Right ventricle myocardium inferior (tissue), 1 donor: ENCODE measurements at regions not wholly inside any gene's neighbourhood (a gene's known extent, or its start where the extent isn't known, plus 50 kb on each side); places are given as distances from the start of the nearest gene placed in this dataset.

Experiments
- ATAC-seq: fragments of 200-7000 bp; cut with Tn5 transposase; one replicate; pipeline ENCODE4 v1.9.1; 2020; ENCODE audit warnings: mild to moderate bottlenecking, moderate library complexity
- DNase-seq: peaks from one replicate; pipeline ENCODE4 v3.0.0; 2021; ENCODE audit errors: missing footprints
- intact Hi-C: fragments of 100-400 bp; cut with DNase I; formaldehyde crosslinking; loops from one replicate; pipeline ENCODE4 v1.11.0; 2022
- donor health status: DM: no; HTN: yes; CAD: no; lungs with severe emphysema.

DNA sequence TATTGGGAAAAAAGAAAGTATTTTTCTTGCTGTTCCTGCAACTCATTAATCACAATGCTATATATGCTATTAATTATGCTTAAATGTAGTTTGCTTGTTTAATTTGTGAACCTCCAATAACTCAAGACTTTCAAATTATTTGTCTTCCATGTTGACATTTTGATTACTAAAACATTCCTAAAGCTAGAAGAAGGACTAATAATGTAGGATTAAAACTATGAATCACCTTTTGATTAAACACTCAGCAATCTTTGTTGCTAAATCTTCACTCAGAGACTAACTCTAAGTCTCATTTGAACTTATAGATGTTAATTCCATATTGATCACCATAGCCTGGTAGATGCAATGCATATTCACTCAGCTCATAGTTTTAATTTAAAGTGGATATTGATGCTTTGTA is 524.6 kb upstream of the ZEB2 start:
- DNase-seq, result no peak
- intact Hi-C loops, result no loop called here
- no peak for ATAC-seq

DNA sequence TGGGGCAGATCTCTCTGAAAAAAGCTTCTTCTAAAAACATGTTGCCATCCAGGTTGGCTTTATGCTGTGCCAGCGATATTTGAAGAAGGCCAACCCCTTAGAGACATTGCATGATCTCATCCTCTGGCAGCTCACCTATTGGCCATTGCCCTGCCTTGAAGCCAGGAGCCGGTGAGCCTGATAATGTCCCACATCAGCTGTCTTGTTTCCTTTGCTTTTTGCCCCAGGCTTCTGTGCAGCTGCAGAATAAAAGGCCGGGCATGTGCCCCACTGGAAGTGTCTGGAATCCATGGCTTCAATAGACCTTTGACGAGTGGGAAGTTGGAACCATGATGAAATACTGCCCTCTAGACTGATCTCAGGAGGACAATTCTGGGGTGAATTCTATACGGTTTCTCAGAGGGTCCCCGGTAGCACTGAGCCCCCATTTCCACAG is 523.5 kb upstream of the ZEB2 start:
- ATAC-seq (peak; percentile 50), DNase-seq (no peak)
- intact Hi-C loops, result no loop called here

DNA sequence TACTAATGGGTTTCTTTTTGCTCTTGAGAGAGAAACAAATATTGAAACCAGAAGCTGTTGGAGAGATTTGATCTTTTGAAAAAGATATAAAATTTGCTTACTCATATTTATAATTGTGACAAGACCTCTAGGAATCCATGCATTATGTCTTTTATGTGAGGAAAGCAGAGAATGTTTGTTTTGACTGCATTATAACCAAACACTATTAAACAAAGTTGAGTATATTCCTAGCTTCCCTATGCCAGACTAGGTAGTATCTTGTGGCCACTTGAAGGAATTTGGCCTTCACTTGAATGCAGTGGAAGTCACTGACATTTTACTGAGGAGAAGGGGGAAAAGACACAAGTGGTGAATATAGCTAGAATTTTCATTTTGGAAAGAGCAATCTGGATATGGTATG is 521.8 kb upstream of the ZEB2 start:
- DNase-seq (no peak), ATAC-seq (no peak)
- intact Hi-C loops, result no loop called here

DNA sequence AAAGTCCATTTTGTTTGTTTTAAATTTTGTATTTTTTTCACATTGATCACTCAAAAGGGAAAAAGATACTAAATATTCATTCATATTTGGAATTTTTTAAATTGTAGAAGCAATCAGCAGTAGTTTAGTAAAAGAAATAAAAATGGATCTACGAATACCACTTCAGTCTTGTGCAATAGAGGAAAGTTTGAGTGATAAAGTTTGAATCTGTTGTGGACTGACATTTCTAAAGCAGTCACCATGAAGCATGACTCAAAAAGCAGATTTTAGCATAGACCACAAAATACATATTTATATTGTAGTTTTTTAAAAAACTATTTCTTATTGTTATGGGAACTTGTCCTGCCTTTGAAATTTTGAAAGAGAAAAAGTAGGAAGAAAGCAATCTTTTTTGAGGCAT is 520.5 kb upstream of the ZEB2 start:
- DNase-seq (no peak), ATAC-seq (no peak)
- intact Hi-C loops, result no loop called here

DNA sequence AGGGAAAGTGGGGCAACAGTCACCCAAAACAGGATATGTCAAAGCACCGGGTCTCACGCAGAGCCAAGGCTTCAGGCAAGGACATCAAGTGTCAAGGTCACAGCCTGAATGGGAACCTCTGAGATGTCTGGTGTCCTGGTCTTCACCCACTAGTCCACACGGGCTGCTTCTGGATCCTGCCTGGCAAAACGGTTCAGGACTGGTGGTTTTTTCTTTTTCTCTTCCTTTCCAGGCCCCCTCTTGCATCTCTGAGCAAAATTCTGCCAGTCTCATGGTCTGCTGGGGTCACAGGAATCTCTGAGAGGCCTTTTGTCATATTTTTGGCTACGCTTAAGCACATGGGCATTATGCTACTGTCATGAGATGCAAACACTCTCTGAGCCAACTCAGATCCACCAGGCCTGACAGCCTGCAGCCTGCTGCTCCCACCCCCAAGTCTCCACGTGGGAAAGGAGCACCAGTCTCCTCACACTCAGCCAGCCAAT is 518.2 kb upstream of the ZEB2 start:
- intact Hi-C loops, result no loop called here
- DNase-seq, result no peak
- ATAC-seq, result peak; percentile 31

DNA sequence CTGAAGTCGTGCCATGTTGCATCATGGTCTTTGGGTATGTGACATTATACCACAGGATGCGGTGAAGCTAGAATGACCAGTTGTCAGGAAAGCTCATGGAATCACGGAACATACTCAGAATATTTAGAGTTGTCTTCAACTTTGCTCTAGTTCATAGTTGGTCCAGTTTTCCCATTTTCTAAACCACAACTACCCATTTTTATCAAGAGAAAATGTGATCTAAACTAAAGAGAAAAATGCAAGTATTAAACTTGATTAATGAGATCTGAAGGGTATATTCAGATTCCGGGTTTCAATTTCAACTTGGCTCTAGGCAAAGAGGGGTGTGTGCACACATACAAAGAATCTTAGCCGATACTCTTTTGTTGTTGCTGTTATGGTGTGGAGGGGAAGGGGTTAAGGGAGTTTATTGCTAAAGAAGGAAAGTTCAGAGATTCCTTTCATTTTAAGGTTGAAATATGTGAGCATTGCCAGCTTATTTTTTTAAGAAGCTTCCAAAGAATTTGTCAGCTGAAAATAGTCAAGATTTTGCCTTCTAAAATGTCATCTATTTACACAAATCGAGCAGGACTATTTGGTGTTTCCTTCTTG is 516.6 kb upstream of the ZEB2 start:
- intact Hi-C loops, result no loop called here
- DNase-seq (no peak), ATAC-seq (no peak)

DNA sequence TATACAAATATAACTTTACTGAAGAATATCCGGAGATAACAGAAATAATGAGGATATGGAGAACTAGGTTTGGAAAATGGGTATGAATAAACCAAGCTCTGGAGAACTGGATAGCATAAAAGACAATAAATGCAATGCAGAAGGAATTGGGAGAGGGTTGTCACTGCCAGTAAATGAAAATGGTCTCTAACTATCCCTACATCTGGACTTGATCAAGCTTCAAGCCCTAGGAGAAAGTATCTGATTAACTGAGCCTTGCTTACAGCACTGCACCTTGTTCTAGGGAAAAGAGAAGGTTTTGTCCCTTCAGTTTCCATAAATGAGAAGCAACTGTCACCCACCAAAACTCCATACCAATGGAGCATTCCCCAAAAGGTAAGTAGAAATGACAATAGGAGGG is 514.6 kb upstream of the ZEB2 start:
- intact Hi-C loops, result no loop called here
- ATAC-seq, result no peak
- DNase-seq, result no peak

DNA sequence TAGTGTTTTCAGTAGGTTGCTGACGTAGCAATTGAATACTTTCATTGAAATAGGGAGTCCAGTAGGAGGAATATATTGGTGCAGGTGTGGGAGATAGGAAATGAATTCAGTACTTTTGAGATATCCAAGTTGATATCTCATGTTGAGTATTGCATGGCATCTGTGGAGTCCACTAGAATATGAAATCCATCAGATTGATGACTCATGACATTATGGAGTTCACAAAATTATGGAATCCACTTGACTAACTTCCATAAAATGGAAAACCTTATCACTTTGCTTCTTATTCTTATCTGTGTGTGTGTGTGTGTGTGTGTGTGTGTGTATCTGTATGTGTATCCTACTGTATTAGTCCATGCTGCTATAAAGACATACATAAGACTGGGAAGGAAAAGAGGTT is 513.5 kb upstream of the ZEB2 start:
- intact Hi-C loops, result no loop called here
- ATAC-seq, result no peak
- DNase-seq, result no peak

DNA sequence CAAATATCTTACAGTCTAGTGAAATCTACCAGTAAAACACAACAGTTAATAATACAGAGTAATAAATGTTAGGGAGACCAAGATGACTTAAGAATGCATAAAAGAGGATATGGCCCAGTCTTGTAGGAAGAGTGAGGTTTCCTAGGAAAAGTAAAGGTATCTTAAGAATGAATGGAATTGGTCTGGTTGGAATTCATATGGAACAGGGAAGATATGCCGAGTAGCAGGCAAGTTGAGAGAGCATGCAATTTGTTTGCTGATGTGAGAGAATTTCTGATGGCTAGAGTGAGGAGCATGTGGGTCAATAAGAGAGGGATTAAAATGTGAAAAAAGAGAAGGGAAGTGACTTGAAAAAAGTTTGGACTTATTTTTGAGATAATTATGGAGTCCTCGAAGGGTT is 512.9 kb upstream of the ZEB2 start:
- ATAC-seq (no peak), DNase-seq (no peak)
- intact Hi-C loops, result no loop called here

DNA sequence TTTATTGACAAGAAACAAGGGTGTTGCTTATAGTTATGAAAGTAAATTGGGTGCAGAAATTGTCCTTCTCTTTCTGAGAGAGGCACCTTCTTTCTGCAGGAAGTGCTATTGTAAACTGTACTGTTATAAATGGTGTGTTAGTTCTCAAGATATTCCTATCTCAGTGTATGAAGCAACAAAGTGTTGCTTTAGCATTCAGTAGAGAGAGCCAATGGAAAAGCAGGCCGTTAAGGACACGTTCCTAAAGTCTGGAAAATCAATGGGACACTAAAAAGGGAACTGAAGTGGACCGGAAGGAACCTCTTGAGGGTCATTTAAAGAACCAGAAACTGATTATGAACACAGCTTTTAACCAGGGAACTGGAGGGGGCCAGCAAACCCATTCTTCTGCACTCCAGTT is 510.0 kb upstream of the ZEB2 start:
- DNase-seq (no peak), ATAC-seq (no peak)
- intact Hi-C loops, result no loop called here

DNA sequence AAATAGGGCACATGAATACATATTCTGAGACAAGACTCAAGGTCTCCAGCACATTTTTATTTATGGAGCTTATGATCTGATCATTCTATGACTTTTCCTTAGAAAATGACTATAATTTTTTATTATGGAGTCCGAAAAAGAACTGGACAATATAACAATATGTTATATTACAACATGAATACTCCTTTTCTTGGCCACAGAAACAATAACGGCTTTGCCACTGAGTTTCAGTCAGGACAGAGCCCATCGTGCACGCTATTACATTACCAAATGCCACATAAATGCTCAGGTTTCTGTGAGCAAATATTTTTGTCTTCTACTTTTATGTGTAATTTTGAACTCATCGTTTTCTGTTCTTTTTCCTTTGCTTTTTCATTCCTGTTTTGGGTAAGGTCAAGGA is 509.2 kb upstream of the ZEB2 start:
- intact Hi-C loops, result no loop called here
- no peak for ATAC-seq
- DNase-seq, result no peak

DNA sequence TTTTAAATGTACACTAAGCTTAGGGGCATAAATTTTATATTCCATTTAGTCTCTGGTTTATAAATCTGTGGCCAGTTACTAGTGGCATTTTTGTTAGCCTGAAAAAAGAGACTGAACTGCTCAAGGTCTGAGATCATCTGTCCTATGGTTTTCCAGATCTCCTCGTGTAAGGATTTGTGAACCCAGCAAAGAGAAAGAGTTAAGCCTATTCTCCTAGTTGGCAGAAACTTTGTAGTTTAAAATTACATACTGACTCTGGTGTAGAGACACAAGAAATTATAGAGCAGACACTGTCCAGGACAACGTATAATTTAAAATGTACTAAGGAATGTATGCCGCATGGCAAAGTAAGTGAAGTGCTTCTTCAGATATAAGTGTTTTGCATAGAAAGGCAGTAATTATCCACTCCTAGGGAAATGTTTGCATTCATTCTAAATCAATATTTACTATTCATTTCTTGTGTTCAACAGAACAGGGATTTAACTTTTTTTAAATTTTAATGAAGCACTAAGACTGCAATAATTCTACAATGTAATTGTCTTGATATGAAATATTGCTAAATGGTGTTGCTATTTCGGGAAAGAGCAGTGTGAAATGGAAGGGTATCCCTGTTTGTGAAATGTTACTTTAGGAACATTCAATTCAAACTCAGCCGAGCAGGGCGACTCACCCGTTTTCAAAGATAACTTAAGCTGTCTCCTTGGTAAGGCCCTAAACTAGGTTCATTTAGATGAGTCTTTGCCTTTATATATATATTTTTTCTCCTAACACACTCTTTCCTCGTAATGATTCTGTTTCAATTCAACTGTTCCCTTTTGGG is 508.4 kb upstream of the ZEB2 start:
- ATAC-seq (no peak), DNase-seq (no peak)
- intact Hi-C loops, result no loop called here

DNA sequence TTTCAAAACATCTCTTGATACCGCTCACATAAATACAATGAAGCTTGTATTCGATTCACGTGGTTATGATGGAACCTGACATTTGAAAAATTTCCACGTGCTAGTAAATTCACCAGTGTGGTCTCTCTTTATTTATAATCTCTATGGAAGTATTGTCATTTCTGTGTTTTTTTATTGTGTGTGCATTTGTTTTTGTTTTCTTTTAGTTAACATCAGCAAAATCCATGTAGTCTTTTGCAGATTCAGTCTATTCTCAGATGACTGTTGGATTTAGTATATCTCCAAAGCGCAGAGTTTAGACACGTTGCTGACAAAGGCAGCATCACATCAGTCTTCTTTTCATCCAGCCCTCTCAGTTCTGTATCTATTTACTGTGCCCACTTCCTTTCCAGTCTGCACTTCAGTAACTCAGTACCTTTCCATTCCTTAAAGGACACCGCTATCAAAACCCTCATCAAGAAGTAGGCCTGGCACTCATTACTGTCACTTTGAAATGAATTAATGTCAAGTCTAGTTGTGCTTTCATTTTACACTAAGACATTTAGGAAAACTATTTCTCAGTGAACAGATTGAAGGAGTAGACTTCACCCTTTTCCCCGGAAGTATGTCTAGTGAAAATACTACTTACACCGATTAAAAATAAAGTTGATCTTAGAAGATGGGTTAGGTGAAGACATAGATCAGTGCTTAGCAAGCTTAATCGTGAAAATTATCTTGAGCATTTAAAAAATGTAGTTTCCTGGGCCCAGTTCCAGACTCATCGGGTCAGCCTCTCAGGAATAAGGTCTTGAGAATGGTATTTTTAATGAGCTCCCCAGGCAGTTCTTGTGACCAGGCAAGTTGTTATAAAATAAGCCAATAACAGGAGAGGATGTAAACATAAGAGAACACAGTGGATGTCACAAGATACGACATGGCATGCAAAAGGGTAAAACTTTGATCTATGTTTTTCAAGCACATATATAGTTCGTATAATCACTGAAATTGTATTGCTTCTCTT is 506.8 kb upstream of the ZEB2 start:
- ATAC-seq, result no peak
- intact Hi-C loops, result loop anchor here (1.0 kb wide), 1 partner anchor 40 kb away; no protein-coding TSS in a partner anchor
- DNase-seq, result no peak

DNA sequence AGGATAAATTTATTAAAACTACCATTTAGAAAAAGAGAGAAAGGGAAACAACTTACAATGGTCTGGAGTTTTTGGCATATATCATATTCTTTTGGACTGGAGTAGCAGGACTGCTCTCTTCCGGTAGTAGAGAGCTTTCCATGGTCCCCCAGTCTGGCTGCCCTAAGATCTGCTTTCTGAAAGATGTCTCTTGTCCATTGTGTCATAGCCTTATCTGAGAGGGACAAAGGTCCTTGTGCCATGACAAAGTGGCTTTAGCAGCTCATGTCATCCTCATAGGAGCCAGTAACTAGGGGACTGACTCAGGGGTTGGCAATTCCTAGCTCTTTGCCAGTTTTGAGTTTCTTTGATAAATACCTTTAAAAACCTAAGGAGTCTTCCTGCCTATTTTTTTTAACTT is 505.5 kb upstream of the ZEB2 start:
- DNase-seq, result no peak
- ATAC-seq, result no peak
- intact Hi-C loops, result no loop called here

DNA sequence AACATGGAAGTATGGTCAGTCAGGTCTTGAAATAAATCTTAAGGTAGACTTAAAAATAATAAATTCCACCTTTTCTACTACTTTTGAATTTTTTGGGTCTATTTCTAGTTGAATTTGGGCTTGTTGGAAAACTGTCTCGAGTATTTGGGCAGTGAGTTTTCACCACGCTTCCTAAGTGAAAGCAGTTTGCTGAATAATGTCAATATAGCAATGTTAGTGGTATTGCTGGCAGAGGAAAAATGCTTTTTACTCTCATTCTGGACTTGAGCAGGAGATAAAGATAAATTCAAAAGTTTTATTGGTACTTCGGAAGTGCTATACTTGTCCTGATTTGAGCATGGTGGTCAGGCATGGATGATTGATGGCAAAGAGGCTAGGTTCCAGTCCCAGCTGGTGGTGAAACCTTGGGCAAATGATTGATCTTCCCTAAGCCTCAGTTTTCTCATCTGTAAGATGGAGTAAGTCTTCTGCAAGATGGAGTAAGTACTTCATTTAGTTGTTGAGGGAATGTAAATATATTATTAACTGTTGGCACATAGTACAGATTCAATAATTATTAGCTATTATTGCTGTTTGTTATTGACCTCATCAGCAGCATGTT is 503.5 kb upstream of the ZEB2 start:
- DNase-seq (no peak), ATAC-seq (no peak)
- intact Hi-C loops, result no loop called here

DNA sequence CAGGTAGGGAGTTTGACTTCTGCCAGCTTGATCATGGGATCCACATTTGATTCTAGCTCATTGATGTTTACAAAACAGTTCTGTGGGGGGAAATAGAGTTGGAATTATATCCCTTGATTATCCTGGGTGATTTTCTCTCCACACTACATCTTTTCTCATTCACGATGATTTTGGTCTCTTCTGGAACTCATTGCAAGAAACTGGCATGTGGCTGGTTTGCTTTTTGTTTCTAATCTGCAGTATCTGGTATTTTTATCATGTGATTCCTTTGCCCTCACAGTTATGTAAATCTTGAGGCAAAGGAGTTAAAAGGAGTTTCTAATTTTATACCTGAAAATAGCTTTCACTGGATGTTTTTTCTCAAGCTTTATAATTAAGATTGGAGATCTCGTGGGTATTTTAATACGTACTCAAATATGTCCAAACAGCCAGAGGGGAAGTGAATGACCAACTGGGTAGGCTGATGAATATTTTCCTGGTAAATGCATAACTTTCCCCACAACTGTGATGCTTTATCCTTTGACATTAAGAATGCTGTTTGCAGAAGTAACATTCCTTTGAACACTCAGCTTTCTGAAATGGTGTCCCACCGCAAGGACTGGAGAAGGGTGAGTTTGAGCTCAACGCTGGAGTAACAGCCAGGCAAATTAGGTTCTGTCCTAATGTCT is 502.9 kb upstream of the ZEB2 start:
- DNase-seq (no peak), ATAC-seq (no peak)
- intact Hi-C loops, result no loop called here

DNA sequence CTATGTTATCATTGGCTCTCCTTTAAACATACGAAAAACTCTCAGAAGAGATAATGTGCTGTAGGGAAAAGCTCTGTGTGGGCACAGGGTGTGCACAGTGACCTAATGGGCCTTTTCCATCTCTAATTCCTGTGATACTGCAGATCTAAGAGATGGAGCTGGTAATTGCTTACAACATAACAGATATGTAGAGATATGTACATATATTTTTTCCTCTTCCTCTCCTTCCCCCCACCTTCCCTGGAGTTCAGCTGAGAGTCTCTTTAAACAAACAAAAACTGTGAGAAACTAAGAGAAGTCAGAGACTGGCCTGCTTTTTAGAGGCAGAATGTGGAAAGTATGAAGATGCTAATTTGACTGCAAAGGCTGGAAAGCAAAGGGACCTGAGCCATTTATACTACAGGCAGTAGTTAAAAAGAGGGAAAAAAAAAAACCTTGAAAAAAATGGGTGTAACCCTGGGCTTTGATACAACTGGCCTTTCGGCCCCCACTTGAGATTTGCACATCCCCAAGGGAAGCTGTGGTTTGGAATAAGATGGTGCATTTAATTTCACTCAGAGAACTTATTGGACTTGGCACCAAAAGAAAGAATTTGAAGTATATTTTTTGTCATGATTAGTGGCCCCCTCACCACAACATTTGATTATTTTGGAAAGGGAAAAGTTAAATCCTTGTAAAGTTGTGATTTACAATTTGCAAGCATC is 502.2 kb upstream of the ZEB2 start:
- DNase-seq (no peak), ATAC-seq (peak; percentile 60)
- intact Hi-C loops, result no loop called here

DNA sequence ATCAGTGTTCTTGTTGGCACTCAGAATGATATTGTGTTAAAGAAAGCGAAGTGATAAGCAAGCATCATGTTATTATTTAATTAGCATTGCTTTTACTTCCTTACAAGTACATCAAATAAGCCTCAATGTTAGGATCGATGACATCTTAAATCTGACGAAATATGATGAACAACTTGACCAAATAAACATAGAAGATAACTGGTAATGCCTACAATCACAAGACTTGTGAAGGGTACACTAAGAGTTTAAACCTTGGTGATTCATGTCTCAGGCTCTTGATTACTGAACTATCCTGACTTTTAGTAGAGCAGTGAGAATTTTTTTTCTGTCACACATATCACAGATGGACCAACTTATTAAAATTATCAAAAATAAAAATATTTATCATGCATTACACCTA is 500.8 kb upstream of the ZEB2 start:
- intact Hi-C loops, result no loop called here
- DNase-seq (no peak), ATAC-seq (no peak)
